GM19452 (cell line): ENCODE measurements at regions not wholly inside any gene's neighbourhood (a gene's known extent, or its start where the extent isn't known, plus 50 kb on each side); places are given as distances from the start of the nearest gene placed in this dataset.
"Not testable (repeated sequence)": the region's sequence is repeated elsewhere in the genome, so short reads cannot be mapped to it uniquely, and the experiment has no call there.

Experiments used
- ATAC-seq: cut with Tn5 transposase; IDR thresholded peaks from one replicate; pipeline ENCODE4 v1.9.1; 2021; ENCODE audit not compliant: unreplicated experiment

- peak; percentile 1 for ATAC-seq
These were observed 147.6 kb downstream of the GPR85 start for GRCh38 chr7:112938863-112939573.

GRCh38 chr7:112937651-112938415 lies 147.6 kb upstream of the TMEM168 start:
- no peak for ATAC-seq

- no peak for ATAC-seq
These were observed 143.4 kb upstream of the TMEM168 start for GRCh38 chr7:112933598-112933997.

GRCh38 chr7:112930787-112931186 lies 140.6 kb upstream of the TMEM168 start:
- ATAC-seq = no peak

- no peak for ATAC-seq
These were observed 139.2 kb upstream of the TMEM168 start for GRCh38 chr7:112929421-112929820.

DNA sequence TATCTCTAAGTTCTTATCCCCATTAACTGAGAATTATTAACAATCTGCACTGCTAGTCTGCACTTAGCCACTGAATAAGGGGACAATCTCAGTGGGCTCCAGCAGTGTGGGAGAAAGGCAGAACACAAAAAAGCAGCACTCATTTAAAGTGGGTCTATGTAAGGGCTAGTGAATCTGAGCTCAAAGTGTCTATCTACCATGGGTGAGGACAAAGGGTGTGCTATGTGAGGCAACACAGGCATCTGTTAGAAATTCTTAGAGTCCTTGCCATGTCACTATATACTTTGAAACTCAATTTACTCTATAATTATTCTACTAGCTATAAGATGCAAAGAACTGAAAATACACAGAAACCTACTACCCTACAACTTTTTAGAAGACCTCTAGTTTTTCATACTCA lies 135.8 kb upstream of the TMEM168 start:
- ATAC-seq = no peak

GRCh38 chr7:112922546-112922945 lies 132.4 kb upstream of the TMEM168 start:
- ATAC-seq = not testable (repeated sequence)

DNA sequence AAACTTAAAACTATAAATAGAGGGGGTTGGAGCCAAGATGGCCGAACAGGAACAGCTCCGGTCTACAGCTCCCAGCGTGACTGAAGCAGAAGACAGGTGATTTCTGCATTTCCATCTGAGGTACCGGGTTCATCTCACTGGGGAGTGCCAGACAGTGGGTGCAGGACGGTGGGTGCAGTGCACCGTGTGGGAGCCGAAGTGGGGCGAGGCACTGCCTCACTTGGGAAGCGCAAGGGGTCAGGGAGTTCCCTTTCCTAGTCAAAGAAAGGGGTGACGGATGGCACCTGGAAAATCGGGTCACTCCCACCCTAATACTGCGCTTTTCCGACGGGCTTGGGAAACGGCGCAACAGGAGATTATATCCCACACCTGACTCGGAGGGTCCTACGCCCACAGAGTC lies 126.2 kb upstream of the TMEM168 start:
- not testable (repeated sequence) for ATAC-seq

- no peak for ATAC-seq
These were observed 117.9 kb upstream of the TMEM168 start for GRCh38 chr7:112908086-112908485.

DNA sequence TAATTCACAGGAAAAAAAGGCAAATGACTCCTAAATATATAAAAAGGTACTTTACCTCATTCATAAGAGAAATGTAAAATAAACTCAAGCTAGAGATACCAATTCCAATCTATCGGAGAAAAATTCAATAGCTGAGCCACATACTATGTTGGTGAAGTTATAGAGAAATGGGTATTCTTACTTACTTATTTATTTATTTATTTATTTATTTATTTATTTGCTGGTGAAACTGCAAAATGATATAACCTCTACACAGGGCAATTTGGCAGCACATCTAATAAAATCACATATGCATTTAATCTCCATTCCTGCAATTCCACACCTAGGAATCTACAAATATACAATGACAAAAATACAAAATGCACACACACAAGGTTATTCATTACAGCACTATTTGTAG lies 117.5 kb upstream of the TMEM168 start:
- no peak for ATAC-seq

- ATAC-seq = no peak
These were observed 115.8 kb upstream of the TMEM168 start for GRCh38 chr7:112905950-112906349.

DNA sequence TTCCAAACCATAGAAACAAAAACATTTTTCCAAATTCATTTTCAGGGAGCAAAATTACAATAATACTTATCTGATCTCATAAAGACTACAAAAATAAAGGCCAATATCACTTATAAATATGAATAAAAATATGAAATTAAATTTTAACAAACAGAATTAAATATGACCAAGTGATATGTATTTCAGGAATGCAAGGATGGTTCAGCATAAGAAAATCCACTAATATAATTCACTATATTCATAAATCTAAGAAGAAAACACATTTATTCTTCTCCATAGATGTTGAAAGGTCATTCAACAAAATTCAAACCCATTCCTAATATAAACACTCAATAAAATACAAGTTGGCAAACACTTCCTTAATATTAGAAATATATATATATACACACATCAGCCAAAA lies 115.2 kb upstream of the TMEM168 start:
- ATAC-seq = no peak

DNA sequence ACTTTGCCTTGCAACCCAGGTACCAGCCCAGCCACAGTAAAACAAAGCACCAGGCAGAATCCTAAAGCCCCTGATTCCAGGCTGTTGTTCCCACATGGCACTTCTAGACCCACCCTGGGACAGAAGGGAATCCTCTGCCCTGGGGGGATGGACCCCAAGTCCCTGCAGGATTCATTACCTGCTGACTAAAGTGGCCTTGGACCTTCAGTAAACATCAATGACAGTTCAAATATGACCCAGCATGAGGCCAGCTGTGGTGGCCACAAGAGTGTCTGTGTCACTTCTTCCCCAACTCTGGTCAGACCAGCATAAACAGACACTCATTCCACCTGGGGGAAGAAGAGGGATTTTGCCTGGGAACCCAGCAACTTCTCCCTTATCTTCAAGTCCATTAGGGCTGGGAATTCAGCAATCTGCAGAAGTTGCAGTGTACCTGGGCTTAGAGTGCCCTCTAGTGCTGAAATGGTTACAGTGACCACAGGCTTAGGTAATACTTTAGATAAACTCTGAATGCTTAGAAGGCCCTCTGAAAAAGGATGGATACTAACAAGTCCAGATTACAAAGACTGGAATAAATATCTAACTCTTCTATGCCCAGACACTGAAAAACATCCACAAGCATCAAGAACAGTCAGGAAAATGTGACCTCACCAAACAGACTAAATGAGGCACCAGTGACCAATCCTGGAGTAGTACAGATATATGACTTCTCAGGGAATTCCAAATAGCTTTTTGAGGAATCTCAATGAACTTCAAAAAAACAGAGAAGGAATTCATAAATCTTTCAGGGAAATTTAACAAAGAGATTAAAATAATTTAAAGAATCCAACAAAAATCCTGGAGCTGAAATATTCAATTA lies 108.5 kb upstream of the TMEM168 start:
- ATAC-seq = peak; percentile 76

- peak; percentile 16 for ATAC-seq
These were observed 107.7 kb upstream of the TMEM168 start for GRCh38 chr7:112897839-112898431.

GRCh38 chr7:112896026-112896601 lies 105.9 kb upstream of the TMEM168 start:
- ATAC-seq = no peak

- no peak for ATAC-seq
These were observed 102.1 kb upstream of the TMEM168 start for GRCh38 chr7:112892263-112892662.

- no peak for ATAC-seq
These were observed 101.5 kb upstream of the TMEM168 start for GRCh38 chr7:112891698-112892097.

DNA sequence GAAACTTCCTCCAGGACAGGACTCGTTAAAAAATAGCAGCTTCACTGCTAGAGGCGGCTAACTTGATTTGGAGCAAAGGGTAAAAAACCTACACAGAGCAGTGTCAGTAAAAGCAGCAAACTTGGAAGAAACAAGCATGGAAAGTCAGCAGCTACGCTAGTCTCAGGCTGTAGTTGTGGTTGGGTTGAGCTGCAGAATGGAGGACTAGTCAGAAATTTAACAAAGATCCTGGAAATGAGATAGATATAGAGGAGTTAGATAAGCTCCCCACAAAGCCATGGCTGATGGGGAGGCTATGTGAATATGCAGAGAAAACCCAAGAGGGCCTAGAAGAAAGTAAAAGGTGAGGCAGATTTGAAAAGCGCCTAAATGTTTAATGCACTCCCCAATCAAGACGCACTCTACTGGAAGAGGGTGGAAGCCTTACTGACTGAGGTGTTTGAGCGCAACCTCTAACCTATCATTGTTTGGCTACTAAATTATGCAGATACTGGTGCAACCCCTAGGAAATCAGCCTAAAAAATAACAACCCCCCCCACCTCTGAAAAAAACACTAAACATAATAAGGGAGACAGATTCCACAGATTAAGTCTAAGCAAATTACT lies 99.7 kb upstream of the TMEM168 start:
- ATAC-seq = no peak

DNA sequence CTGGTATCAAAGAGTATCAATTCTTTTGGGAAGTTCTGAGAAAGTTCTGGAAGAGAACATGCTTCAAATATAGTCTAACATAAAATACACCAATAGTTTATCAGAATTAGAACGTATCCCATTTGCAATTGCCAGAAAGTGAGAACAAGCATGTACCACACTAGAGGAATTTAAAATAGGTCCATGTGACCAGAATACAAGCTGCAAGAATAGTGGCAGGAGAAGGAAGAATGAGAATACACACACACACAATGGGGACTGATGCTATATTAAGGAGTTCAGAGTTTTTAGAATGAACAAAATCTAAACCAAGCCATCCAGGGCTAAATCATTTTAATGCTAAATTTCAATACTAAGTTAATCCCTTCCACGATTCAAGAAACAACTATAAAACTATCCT lies 99.1 kb upstream of the TMEM168 start:
- ATAC-seq = no peak

DNA sequence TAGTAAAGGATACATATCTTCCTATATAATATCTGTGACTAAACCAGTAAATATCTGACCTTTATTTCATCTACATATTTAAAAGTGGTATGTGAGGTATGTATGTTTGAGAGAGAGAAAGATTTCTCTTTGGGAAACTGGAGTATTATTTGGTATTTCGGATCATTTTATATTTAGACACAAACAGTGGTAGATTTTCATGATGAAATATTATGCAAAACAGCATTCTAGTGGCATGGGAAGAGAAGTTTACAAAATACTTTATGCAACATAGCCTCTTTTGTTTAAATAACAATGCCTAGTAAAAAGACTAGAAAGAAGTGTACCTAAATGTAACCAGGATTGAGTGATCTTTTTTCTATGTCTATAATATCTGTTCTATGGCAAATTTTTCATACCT lies 98.6 kb upstream of the TMEM168 start:
- no peak for ATAC-seq
